ENCODE measurements at regions not wholly inside any gene's neighbourhood (a gene's known extent, or its start where the extent isn't known, plus 50 kb on each side); places are given as distances from the start of the nearest gene placed in this dataset.

- no peak overlapping the region for H3K4me2 ChIP-seq (ENCODE audit: insufficient read depth, low read length)
- peaks cover 40% of the 10 kb centered on the region for H3K4me1 ChIP-seq (ENCODE audit: insufficient read depth, low read length)
- H3K36me3 ChIP-seq (ENCODE audit: insufficient read depth, low read length): no peaks in the 10 kb centered on the region
- H3K4me3 ChIP-seq (ENCODE audit: insufficient read depth, low read length): no peak overlapping the region
- no peak overlapping the region for H2AFZ ChIP-seq (ENCODE audit: low read length)
- peak overlapping the region; percentile 44 for H3K27ac ChIP-seq (ENCODE audit: low read depth, low read length)
- no peaks in the 10 kb centered on the region for H3K27me3 ChIP-seq (ENCODE audit: insufficient read depth, low read length)
- peaks cover 1% of the 10 kb centered on the region for H3K9me3 ChIP-seq (ENCODE audit: low read depth, low read length)
- H4K20me1 ChIP-seq (ENCODE audit: insufficient read depth, low read length): no peaks in the 10 kb centered on the region
- no peak for TF ChIP-seq CTCF (IDR thresholded peaks at IDR 0.05; ENCODE audit: extremely low read depth, low read depth, low read length)
- no peaks in the 10 kb centered on the region for H3K79me2 ChIP-seq (ENCODE audit: insufficient read depth, low read length)
- DNase-seq (ENCODE audit: insufficient read length, low spot score, missing footprints): no peak
Measured at GRCh38 chr2:133787651-133788050, 219.4 kb upstream of the NCKAP5 start.

GRCh38 chr2:133788386-133788785 lies 220.1 kb upstream of the NCKAP5 start:
- Histone ChIP-seq H3K4me2 (ENCODE audit: insufficient read depth, low read length) (no peak overlapping the region), H3K9me3 (ENCODE audit: low read depth, low read length) (no peaks in the 10 kb centered on the region), H2AFZ (ENCODE audit: low read length) (no peak overlapping the region), H3K27me3 (ENCODE audit: insufficient read depth, low read length) (no peaks in the 10 kb centered on the region), H3K79me2 (ENCODE audit: insufficient read depth, low read length) (no peaks in the 10 kb centered on the region), H3K4me3 (ENCODE audit: insufficient read depth, low read length) (no peak overlapping the region), H3K36me3 (ENCODE audit: insufficient read depth, low read length) (no peaks in the 10 kb centered on the region), H3K27ac (ENCODE audit: low read depth, low read length) (peak overlapping the region; percentile 44), H4K20me1 (ENCODE audit: insufficient read depth, low read length) (no peaks in the 10 kb centered on the region), H3K4me1 (ENCODE audit: insufficient read depth, low read length) (peaks cover 40% of the 10 kb centered on the region)
- TF ChIP-seq CTCF (IDR thresholded peaks at IDR 0.05; ENCODE audit: extremely low read depth, low read depth, low read length): no peak
- no peak for DNase-seq (ENCODE audit: insufficient read length, low spot score, missing footprints)

GRCh38 chr2:133789743-133790142 lies 221.5 kb upstream of the NCKAP5 start:
- no peaks in the 10 kb centered on the region for H3K36me3 ChIP-seq (ENCODE audit: insufficient read depth, low read length)
- no peaks in the 10 kb centered on the region for H3K27me3 ChIP-seq (ENCODE audit: insufficient read depth, low read length)
- peak overlapping the region; percentile 92 for H3K27ac ChIP-seq (ENCODE audit: low read depth, low read length)
- no peak overlapping the region for H3K4me3 ChIP-seq (ENCODE audit: insufficient read depth, low read length)
- peaks cover 40% of the 10 kb centered on the region for H3K4me1 ChIP-seq (ENCODE audit: insufficient read depth, low read length)
- H4K20me1 ChIP-seq (ENCODE audit: insufficient read depth, low read length): no peaks in the 10 kb centered on the region
- no peaks in the 10 kb centered on the region for H3K79me2 ChIP-seq (ENCODE audit: insufficient read depth, low read length)
- no peak for DNase-seq (ENCODE audit: insufficient read length, low spot score, missing footprints)
- H3K9me3 ChIP-seq (ENCODE audit: low read depth, low read length): peaks cover 5% of the 10 kb centered on the region
- TF ChIP-seq CTCF (IDR thresholded peaks at IDR 0.05; ENCODE audit: extremely low read depth, low read depth, low read length): no peak
- H3K4me2 ChIP-seq (ENCODE audit: insufficient read depth, low read length): no peak overlapping the region
- no peak overlapping the region for H2AFZ ChIP-seq (ENCODE audit: low read length)

- Histone ChIP-seq H3K4me1 (ENCODE audit: insufficient read depth, low read length) (peaks cover 40% of the 10 kb centered on the region), H3K9me3 (ENCODE audit: low read depth, low read length) (peaks cover 5% of the 10 kb centered on the region), H2AFZ (ENCODE audit: low read length) (no peak overlapping the region), H3K4me2 (ENCODE audit: insufficient read depth, low read length) (peak overlapping the region; percentile 18), H4K20me1 (ENCODE audit: insufficient read depth, low read length) (no peaks in the 10 kb centered on the region), H3K27ac (ENCODE audit: low read depth, low read length) (peak overlapping the region; percentile 92), H3K4me3 (ENCODE audit: insufficient read depth, low read length) (no peak overlapping the region), H3K36me3 (ENCODE audit: insufficient read depth, low read length) (no peaks in the 10 kb centered on the region), H3K27me3 (ENCODE audit: insufficient read depth, low read length) (no peaks in the 10 kb centered on the region), H3K79me2 (ENCODE audit: insufficient read depth, low read length) (no peaks in the 10 kb centered on the region)
- DNase-seq (ENCODE audit: insufficient read length, low spot score, missing footprints): no peak
- no peak for TF ChIP-seq CTCF (IDR thresholded peaks at IDR 0.05; ENCODE audit: extremely low read depth, low read depth, low read length)
Measured at GRCh38 chr2:133790711-133791110, 222.4 kb upstream of the NCKAP5 start.
